Stomach smooth muscle (tissue), 2 donors: ENCODE measurements at regions not wholly inside any gene's neighbourhood (a gene's known extent, or its start where the extent isn't known, plus 50 kb on each side); places are given as distances from the start of the nearest gene placed in this dataset.
"Not testable (repeated sequence)": the region's sequence is repeated elsewhere in the genome, so short reads cannot be mapped to it uniquely, and the experiment has no call there.

Experiments used
- H3K27ac ChIP-seq: one replicate; pipeline ENCODE4 v1.7.0; 2013; ENCODE audit warnings: mild to moderate bottlenecking, low read length, inconsistent platforms
- H3K27me3 ChIP-seq, 2 donors: one replicate each; pipeline ENCODE4 v1.7.0; 2013; ENCODE audit warnings: low read length in 2 of 2; ENCODE audit not compliant: insufficient read depth in 2 of 2, control insufficient read depth in 1 of 2
- H3K36me3 ChIP-seq, 2 donors: one replicate each; pipeline ENCODE4 v1.7.0; 2013; ENCODE audit warnings: low read length in 2 of 2; ENCODE audit not compliant: control insufficient read depth in 2 of 2, insufficient read depth in 2 of 2
- H3K4me1 ChIP-seq: one replicate; pipeline ENCODE4 v1.7.0; 2013; ENCODE audit warnings: low read length; ENCODE audit not compliant: control insufficient read depth, insufficient read depth
- H3K4me3 ChIP-seq, 2 donors: one replicate each; pipeline ENCODE4 v1.7.0; 2013; ENCODE audit warnings: low read length in 2 of 2
- H3K9ac ChIP-seq, 2 donors: one replicate each; pipeline ENCODE4 v1.7.0; 2013; ENCODE audit warnings: low read length in 2 of 2, mild to moderate bottlenecking in 1 of 2
- H3K9me3 ChIP-seq, 2 donors: one replicate each; pipeline ENCODE4 v1.7.0; 2013; ENCODE audit warnings: low read length in 2 of 2; ENCODE audit not compliant: control insufficient read depth in 2 of 2
- donor health status: healthy.
- donor health status: Pancreatic carcinoma.

- Histone ChIP-seq H3K27me3 (peaks cover 0 to 21% of the 10 kb centered on the region in 2 donors), H3K36me3 (no peaks in the 10 kb centered on the region), H3K9ac (no peak overlapping the region), H3K4me3 (peak overlapping the region; percentile 55 to 74), H3K9me3 (no peaks in the 10 kb centered on the region), H3K27ac (no peak overlapping the region), H3K4me1 (peaks cover 13% of the 10 kb centered on the region)
These were observed 66.6 kb upstream of the CCDC167 start for GRCh38 chr6:37566111-37566949.

- Histone ChIP-seq H3K9me3 (peaks cover 0 to 3% of the 10 kb centered on the region in 2 donors), H3K4me3 (peak overlapping the region; percentile 55 to 74), H3K4me1 (peaks cover 13% of the 10 kb centered on the region), H3K27me3 (peaks cover 7 to 21% of the 10 kb centered on the region in 2 donors), H3K27ac (no peak overlapping the region), H3K36me3 (no peaks in the 10 kb centered on the region), H3K9ac (no peak overlapping the region)
These were observed 65.8 kb upstream of the CCDC167 start for GRCh38 chr6:37565267-37566110.

GRCh38 chr6:37562926-37563288 is 63.2 kb upstream of the CCDC167 start:
- not testable (repeated sequence) for H3K36me3 ChIP-seq, H3K4me3 ChIP-seq, H3K9ac ChIP-seq, H3K9me3 ChIP-seq, H3K27ac ChIP-seq
- Histone ChIP-seq H3K27me3 (peaks cover 9 to 18% of the 10 kb centered on the region in 2 donors), H3K4me1 (peaks cover 13% of the 10 kb centered on the region)

GRCh38 chr6:37561361-37561760 is 61.7 kb upstream of the CCDC167 start:
- Histone ChIP-seq H3K9me3 (peaks cover 0 to 3% of the 10 kb centered on the region in 2 donors), H3K36me3 (no peaks in the 10 kb centered on the region), H3K27ac (no peak overlapping the region), H3K4me1 (peaks cover 13% of the 10 kb centered on the region), H3K4me3 (no peak overlapping the region), H3K27me3 (peaks cover 9 to 23% of the 10 kb centered on the region in 2 donors), H3K9ac (no peak overlapping the region)

GRCh38 chr6:37560737-37561103 is 61.0 kb upstream of the CCDC167 start:
- H3K4me1 ChIP-seq = peaks cover 6% of the 10 kb centered on the region
- H3K36me3 ChIP-seq = no peaks in the 10 kb centered on the region
- H3K9ac ChIP-seq = no peak overlapping the region

GRCh38 chr6:37559501-37559900 is 59.8 kb upstream of the CCDC167 start:
- peaks cover 9 to 17% of the 10 kb centered on the region in 2 donors for H3K27me3 ChIP-seq
- H3K9me3 ChIP-seq = peaks cover 0 to 3% of the 10 kb centered on the region in 2 donors
- H3K4me1 ChIP-seq = no peaks in the 10 kb centered on the region
- no peak overlapping the region for H3K4me3 ChIP-seq
- H3K36me3 ChIP-seq = no peaks in the 10 kb centered on the region
- no peak overlapping the region for H3K9ac ChIP-seq
- H3K27ac ChIP-seq = no peak overlapping the region

More at GRCh38 chr6:37560737-37561103, 61.0 kb upstream of the CCDC167 start:
- no peak overlapping the region for H3K27ac ChIP-seq
- H3K9me3 ChIP-seq = peaks cover 0 to 3% of the 10 kb centered on the region in 2 donors
- peaks cover 9 to 23% of the 10 kb centered on the region in 2 donors for H3K27me3 ChIP-seq
- no peak overlapping the region for H3K4me3 ChIP-seq

GRCh38 chr6:37559050-37559449 is 59.4 kb upstream of the CCDC167 start:
- no peak overlapping the region for H3K27ac ChIP-seq
- no peaks in the 10 kb centered on the region for H3K36me3 ChIP-seq
- no peak overlapping the region for H3K9ac ChIP-seq
- peaks cover 9 to 14% of the 10 kb centered on the region in 2 donors for H3K27me3 ChIP-seq
- H3K4me3 ChIP-seq = no peak overlapping the region
- peaks cover 0 to 3% of the 10 kb centered on the region in 2 donors for H3K9me3 ChIP-seq
- no peaks in the 10 kb centered on the region for H3K4me1 ChIP-seq

- H3K9ac ChIP-seq = no peak overlapping the region
- peaks cover 1% of the 10 kb centered on the region for H3K4me1 ChIP-seq
- no peak overlapping the region for H3K4me3 ChIP-seq
- H3K27ac ChIP-seq = no peak overlapping the region
- no peaks in the 10 kb centered on the region for H3K36me3 ChIP-seq
- peaks cover 0 to 3% of the 10 kb centered on the region in 2 donors for H3K9me3 ChIP-seq
- peaks cover 9 to 14% of the 10 kb centered on the region in 2 donors for H3K27me3 ChIP-seq
These were observed 59.0 kb upstream of the CCDC167 start for GRCh38 chr6:37558646-37559045.

- H3K9ac ChIP-seq = no peak overlapping the region
- no peak overlapping the region for H3K27ac ChIP-seq
- H3K4me1 ChIP-seq = peaks cover 5% of the 10 kb centered on the region
- H3K9me3 ChIP-seq = peaks cover 0 to 3% of the 10 kb centered on the region in 2 donors
- H3K4me3 ChIP-seq = no peak overlapping the region
- no peaks in the 10 kb centered on the region for H3K36me3 ChIP-seq
- peaks cover 9 to 14% of the 10 kb centered on the region in 2 donors for H3K27me3 ChIP-seq
These were observed 58.5 kb upstream of the CCDC167 start for GRCh38 chr6:37558168-37558567.

- Histone ChIP-seq H3K4me1 (peaks cover 5% of the 10 kb centered on the region), H3K4me3 (no peak overlapping the region), H3K36me3 (no peaks in the 10 kb centered on the region), H3K9ac (no peak overlapping the region), H3K27ac (no peak overlapping the region), H3K27me3 (peaks cover 9 to 14% of the 10 kb centered on the region in 2 donors), H3K9me3 (peaks cover 0 to 3% of the 10 kb centered on the region in 2 donors)
These were observed 58.0 kb upstream of the CCDC167 start for GRCh38 chr6:37557645-37558114.
